ENCODE measurements at regions not wholly inside any gene's neighbourhood (a gene's known extent, or its start where the extent isn't known, plus 50 kb on each side); places are given as distances from the start of the nearest gene placed in this dataset.

- H3K27ac ChIP-seq (ENCODE audit: low read depth, low read length), result no peak overlapping the region
- H3K4me3 ChIP-seq (ENCODE audit: low read length), result no peak overlapping the region
- no peak for TF ChIP-seq EZH2phosphoT487 (IDR thresholded peaks at IDR 0.05; ENCODE audit: borderline replicate concordance, low read length)
- no peak for TF ChIP-seq CTCF (IDR thresholded peaks at IDR 0.05; ENCODE audit: low read depth, low read length, poor library complexity, severe bottlenecking)
- H3K9me3 ChIP-seq (ENCODE audit: control insufficient read depth, insufficient read depth, low read length), result peaks cover 5% of the 10 kb centered on the region; the same call in 1 of the 2 replicates
- H4K20me1 ChIP-seq (ENCODE audit: control insufficient read depth, insufficient read depth, low read depth, low read length), result no peaks in the 10 kb centered on the region
- H3K36me3 ChIP-seq (ENCODE audit: control insufficient read depth, low read length), result no peaks in the 10 kb centered on the region
- no peak overlapping the region for H3K4me2 ChIP-seq (ENCODE audit: low read length)
- H3K79me2 ChIP-seq (ENCODE audit: control insufficient read depth, low read length), result no peaks in the 10 kb centered on the region
- H3K27me3 ChIP-seq (ENCODE audit: control insufficient read depth, low read length), result no peaks in the 10 kb centered on the region
- H3F3A ChIP-seq (ENCODE audit: control insufficient read depth, insufficient read depth), result no peaks in the 10 kb centered on the region
- H3K9me2 ChIP-seq (replicated peaks; ENCODE audit: control insufficient read depth, low read length), result no peaks in the 10 kb centered on the region
- H3K4me1 ChIP-seq (ENCODE audit: control insufficient read depth, low read length), result no peaks in the 10 kb centered on the region
Measured at GRCh38 chr10:4194231-4194630, 409.2 kb upstream of the KLF6 start.

GRCh38 chr10:4191894-4192293 lies 406.9 kb upstream of the KLF6 start:
- no peaks in the 10 kb centered on the region for H3K9me2 ChIP-seq (replicated peaks; ENCODE audit: control insufficient read depth, low read length)
- no peaks in the 10 kb centered on the region for H3F3A ChIP-seq (ENCODE audit: control insufficient read depth, insufficient read depth)
- H3K4me3 ChIP-seq (ENCODE audit: low read length), result no peak overlapping the region
- H3K4me2 ChIP-seq (ENCODE audit: low read length), result no peak overlapping the region
- H4K20me1 ChIP-seq (ENCODE audit: control insufficient read depth, insufficient read depth, low read depth, low read length), result no peaks in the 10 kb centered on the region
- no peaks in the 10 kb centered on the region for H3K27me3 ChIP-seq (ENCODE audit: control insufficient read depth, low read length)
- no peaks in the 10 kb centered on the region for H3K4me1 ChIP-seq (ENCODE audit: control insufficient read depth, low read length)
- no peak overlapping the region for H3K27ac ChIP-seq (ENCODE audit: low read depth, low read length)
- no peaks in the 10 kb centered on the region for H3K79me2 ChIP-seq (ENCODE audit: control insufficient read depth, low read length)
- H3K9me3 ChIP-seq (ENCODE audit: control insufficient read depth, insufficient read depth, low read length), result peaks cover 5% of the 10 kb centered on the region; the same call in 1 of the 2 replicates
- TF ChIP-seq CTCF (IDR thresholded peaks at IDR 0.05; ENCODE audit: low read depth, low read length, poor library complexity, severe bottlenecking), result no peak
- TF ChIP-seq EZH2phosphoT487 (IDR thresholded peaks at IDR 0.05; ENCODE audit: borderline replicate concordance, low read length), result no peak
- no peaks in the 10 kb centered on the region for H3K36me3 ChIP-seq (ENCODE audit: control insufficient read depth, low read length)

DNA sequence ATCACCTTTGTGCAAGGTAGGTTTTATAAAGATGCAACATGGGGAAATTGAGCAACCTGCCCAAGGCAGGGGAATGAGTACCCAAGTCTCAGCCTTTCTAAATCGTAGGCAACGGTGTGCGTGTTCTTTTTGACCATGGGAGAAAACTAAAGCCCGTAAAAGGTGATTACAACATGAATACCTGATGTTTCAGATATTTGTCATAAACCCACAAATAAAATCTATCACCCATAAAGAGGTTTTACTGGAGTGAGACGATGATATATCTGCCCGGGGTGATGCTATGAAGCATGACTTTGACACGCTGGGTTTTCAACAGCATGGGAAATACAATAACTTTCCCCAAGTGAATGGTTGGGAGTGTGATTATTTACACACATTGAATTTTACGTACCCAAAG lies 406.3 kb upstream of the KLF6 start:
- no peaks in the 10 kb centered on the region for H4K20me1 ChIP-seq (ENCODE audit: control insufficient read depth, insufficient read depth, low read depth, low read length)
- no peaks in the 10 kb centered on the region for H3K9me2 ChIP-seq (replicated peaks; ENCODE audit: control insufficient read depth, low read length)
- H3K4me2 ChIP-seq (ENCODE audit: low read length), result no peak overlapping the region
- peaks cover 5% of the 10 kb centered on the region; the same call in 1 of the 2 replicates for H3K9me3 ChIP-seq (ENCODE audit: control insufficient read depth, insufficient read depth, low read length)
- H3K27ac ChIP-seq (ENCODE audit: low read depth, low read length), result no peak overlapping the region
- no peak overlapping the region for H3K4me3 ChIP-seq (ENCODE audit: low read length)
- H3K4me1 ChIP-seq (ENCODE audit: control insufficient read depth, low read length), result no peaks in the 10 kb centered on the region
- no peaks in the 10 kb centered on the region for H3K27me3 ChIP-seq (ENCODE audit: control insufficient read depth, low read length)
- H3K79me2 ChIP-seq (ENCODE audit: control insufficient read depth, low read length), result no peaks in the 10 kb centered on the region
- no peaks in the 10 kb centered on the region for H3K36me3 ChIP-seq (ENCODE audit: control insufficient read depth, low read length)
- TF ChIP-seq EZH2phosphoT487 (IDR thresholded peaks at IDR 0.05; ENCODE audit: borderline replicate concordance, low read length) (no peak), CTCF (IDR thresholded peaks at IDR 0.05; ENCODE audit: low read depth, low read length, poor library complexity, severe bottlenecking) (no peak)
- no peaks in the 10 kb centered on the region for H3F3A ChIP-seq (ENCODE audit: control insufficient read depth, insufficient read depth)
